GM19239 (cell line): ENCODE measurements at regions not wholly inside any gene's neighbourhood (a gene's known extent, or its start where the extent isn't known, plus 50 kb on each side); places are given as distances from the start of the nearest gene placed in this dataset.

Experiments
- DNase-seq: peaks from one replicate; pipeline ENCODE4 v3.0.0; 2011; ENCODE audit warnings: low spot score; ENCODE audit not compliant: insufficient read length
- FAIRE-seq: peaks from 2 replicates; lab custom pipeline; 2011; peaks lifted over from hg19 to GRCh38; lab: Jason Lieb, UNC

GRCh38 chr5:162301356-162301755 lies 233.8 kb downstream of the GABRG2 start:
- DNase-seq: no peak
- FAIRE-seq: no peak

- DNase-seq: no peak
- no peak for FAIRE-seq
Observed at GRCh38 chr5:162323466-162323865, 255.9 kb downstream of the GABRG2 start.

- DNase-seq (no peak), FAIRE-seq (no peak)
Observed at GRCh38 chr5:162324328-162324727, 256.8 kb downstream of the GABRG2 start.

GRCh38 chr5:162325143-162325727 lies 257.7 kb downstream of the GABRG2 start:
- DNase-seq (no peak), FAIRE-seq (no peak)

GRCh38 chr5:162334944-162335343 lies 267.4 kb downstream of the GABRG2 start:
- FAIRE-seq: no peak
- no peak for DNase-seq

- DNase-seq: no peak
- FAIRE-seq: no peak
Observed at GRCh38 chr5:162360373-162360931, 292.9 kb downstream of the GABRG2 start.

GRCh38 chr5:162372256-162372655 lies 304.7 kb downstream of the GABRG2 start:
- no peak for FAIRE-seq
- DNase-seq: no peak

GRCh38 chr5:162377895-162378294 lies 310.3 kb downstream of the GABRG2 start:
- FAIRE-seq: no peak
- no peak for DNase-seq

- no peak for DNase-seq
- no peak for FAIRE-seq
Observed at GRCh38 chr5:162382839-162383238, 315.3 kb downstream of the GABRG2 start.

GRCh38 chr5:162384225-162384624 lies 316.7 kb downstream of the GABRG2 start:
- FAIRE-seq: no peak
- DNase-seq: no peak

GRCh38 chr5:162391833-162392232 lies 324.3 kb downstream of the GABRG2 start:
- DNase-seq (no peak), FAIRE-seq (no peak)

GRCh38 chr5:162392336-162392735 lies 324.8 kb downstream of the GABRG2 start:
- DNase-seq: no peak
- no peak for FAIRE-seq

- DNase-seq: no peak
- no peak for FAIRE-seq
Observed at GRCh38 chr5:162393534-162393933, 326.0 kb downstream of the GABRG2 start.

GRCh38 chr5:162407614-162408013 lies 340.0 kb downstream of the GABRG2 start:
- DNase-seq (no peak), FAIRE-seq (no peak)

- DNase-seq: no peak
- FAIRE-seq: no peak
Observed at GRCh38 chr5:162410365-162410764, 342.8 kb downstream of the GABRG2 start.

- DNase-seq (no peak), FAIRE-seq (no peak)
Observed at GRCh38 chr5:162429142-162429541, 361.6 kb downstream of the GABRG2 start.

GRCh38 chr5:162434281-162434680 lies 366.7 kb downstream of the GABRG2 start:
- no peak for FAIRE-seq

GRCh38 chr5:162436055-162436454 lies 368.5 kb downstream of the GABRG2 start:
- FAIRE-seq: no peak
- DNase-seq: no peak

More at GRCh38 chr5:162434281-162434680, 366.7 kb downstream of the GABRG2 start:
- DNase-seq: no peak

GRCh38 chr5:162444129-162444762 lies 376.7 kb downstream of the GABRG2 start:
- FAIRE-seq (no peak), DNase-seq (no peak)

GRCh38 chr5:162456086-162456485 lies 388.5 kb downstream of the GABRG2 start:
- FAIRE-seq: no peak
- DNase-seq: no peak

- DNase-seq (no peak), FAIRE-seq (no peak)
Observed at GRCh38 chr5:162466011-162466410, 398.4 kb downstream of the GABRG2 start.
